ENCODE measurements at regions not wholly inside any gene's neighbourhood (a gene's known extent, or its start where the extent isn't known, plus 50 kb on each side); places are given as distances from the start of the nearest gene placed in this dataset.
A peak's percentile ranks its signal among the peaks of the same experiment; 100 is the strongest.
"Not testable (repeated sequence)": the region's sequence is repeated elsewhere in the genome, so short reads cannot be mapped to it uniquely, and the experiment has no call there.

GRCh38 chr11:33461369-33462125 is 204.4 kb downstream of the HIPK3 start:
- no peak for DNase-seq

DNA sequence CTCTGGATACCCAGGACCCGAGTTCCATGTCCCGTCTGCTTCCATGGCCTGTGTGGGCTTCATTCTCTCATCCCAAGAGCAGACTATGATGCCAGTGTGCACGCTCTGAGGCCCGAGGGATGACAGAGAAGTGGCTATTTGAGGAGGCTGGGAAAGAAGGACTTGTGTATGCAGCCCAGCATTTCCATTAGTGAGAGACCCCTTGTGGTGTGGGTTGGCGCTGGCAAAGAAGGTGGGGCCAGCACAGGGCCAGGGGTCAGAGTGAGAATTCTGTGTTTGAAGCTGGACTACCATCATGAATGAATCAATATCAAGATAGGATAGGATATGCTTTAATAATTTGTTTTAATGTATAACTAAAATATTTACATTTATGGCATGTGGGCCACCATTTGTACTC is 200.8 kb downstream of the HIPK3 start:
- DNase-seq, result no peak

- no peak for DNase-seq
These were observed 198.8 kb downstream of the HIPK3 start for GRCh38 chr11:33455867-33456463.

DNA sequence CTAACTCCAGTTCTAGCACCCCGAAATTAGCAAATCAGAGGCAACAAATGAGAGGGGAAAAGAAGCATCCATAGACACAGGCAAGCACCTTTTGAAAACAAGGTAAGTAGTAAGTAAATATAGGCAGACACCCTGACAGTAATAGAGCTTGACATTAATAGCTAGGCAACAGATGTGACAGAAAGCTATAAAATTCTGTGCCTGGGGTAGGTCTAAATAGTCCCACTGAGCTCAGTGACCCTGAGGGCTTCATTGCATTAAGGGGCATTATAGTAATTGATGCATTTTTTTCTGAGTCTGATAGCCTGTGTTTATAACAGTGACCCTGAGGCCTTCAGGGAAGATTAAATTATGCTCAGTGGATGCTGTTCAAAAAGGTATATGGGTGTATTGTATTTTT is 197.1 kb downstream of the HIPK3 start:
- no peak for DNase-seq

- peak in 1 of 3 donors; percentile 4 for DNase-seq
These were observed 195.8 kb downstream of the HIPK3 start for GRCh38 chr11:33452836-33453624.

DNA sequence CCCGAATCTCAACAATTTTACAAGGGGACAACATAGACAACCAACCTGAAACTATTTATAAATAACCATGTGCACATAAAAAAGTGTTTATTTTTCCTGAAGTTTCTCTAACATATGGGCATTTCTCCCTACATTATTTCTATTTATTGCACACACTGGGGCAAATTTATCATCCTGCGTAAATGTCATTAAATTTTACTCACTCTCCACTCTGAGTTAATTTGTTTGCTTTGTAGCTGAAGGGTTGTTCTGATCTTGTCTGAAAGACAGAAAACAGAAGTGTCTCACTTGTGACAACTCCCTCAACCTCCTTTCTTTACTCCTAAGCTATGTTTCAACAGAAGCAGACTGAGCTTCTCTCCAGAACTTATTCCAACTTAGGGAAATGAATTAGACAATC is 194.2 kb downstream of the HIPK3 start:
- no peak for DNase-seq

GRCh38 chr11:33449798-33450197 is 192.6 kb downstream of the HIPK3 start:
- DNase-seq, result no peak

- DNase-seq, result no peak
These were observed 191.4 kb downstream of the HIPK3 start for GRCh38 chr11:33448461-33449130.

- no peak for DNase-seq
These were observed 188.6 kb downstream of the HIPK3 start for GRCh38 chr11:33445761-33446161.

GRCh38 chr11:33444835-33445594 is 187.8 kb downstream of the HIPK3 start:
- DNase-seq, result no peak

DNA sequence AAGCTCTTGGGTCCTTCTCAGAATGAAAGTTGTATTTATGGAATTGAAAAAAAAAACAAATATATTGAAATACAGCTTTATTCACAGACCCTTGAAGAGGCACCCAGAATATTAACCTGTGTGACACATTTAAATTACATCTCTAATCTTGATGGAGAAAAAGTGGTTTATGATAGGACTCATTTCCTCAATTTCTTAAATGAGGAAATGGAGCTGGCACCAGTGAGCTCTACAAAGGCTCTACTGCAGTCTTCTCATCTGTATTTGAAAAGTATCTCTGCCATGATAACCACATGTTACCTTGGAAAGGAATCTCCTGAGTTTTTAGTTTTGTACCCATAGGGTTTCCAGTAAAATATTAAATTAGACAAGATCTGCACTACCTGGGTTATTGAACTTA is 186.5 kb downstream of the HIPK3 start:
- peak in 1 of 3 donors; percentile 7 for DNase-seq

DNA sequence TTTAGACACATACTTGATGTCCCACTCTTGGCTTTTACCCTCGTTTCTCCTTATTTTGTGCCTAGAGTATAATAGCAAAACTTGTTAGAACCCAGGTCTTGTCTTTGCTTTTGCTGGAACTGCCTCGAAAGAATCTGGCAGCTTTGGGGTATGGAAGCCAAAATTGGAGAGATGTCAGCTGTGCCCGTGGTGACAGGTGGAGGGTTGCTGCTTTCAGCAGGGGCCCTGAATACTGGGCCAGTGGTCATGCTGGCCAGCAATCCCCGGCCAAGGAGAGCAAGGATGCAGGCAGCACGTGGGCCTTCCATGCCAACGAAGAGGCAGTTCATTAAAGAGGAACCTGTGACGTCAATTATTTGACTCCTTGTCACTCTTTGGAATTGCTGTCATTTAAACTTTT is 181.1 kb downstream of the HIPK3 start:
- DNase-seq, result no peak

GRCh38 chr11:33437529-33437928 is 180.3 kb downstream of the HIPK3 start:
- DNase-seq, result no peak

- DNase-seq, result no peak
These were observed 178.0 kb downstream of the HIPK3 start for GRCh38 chr11:33435216-33435615.

DNA sequence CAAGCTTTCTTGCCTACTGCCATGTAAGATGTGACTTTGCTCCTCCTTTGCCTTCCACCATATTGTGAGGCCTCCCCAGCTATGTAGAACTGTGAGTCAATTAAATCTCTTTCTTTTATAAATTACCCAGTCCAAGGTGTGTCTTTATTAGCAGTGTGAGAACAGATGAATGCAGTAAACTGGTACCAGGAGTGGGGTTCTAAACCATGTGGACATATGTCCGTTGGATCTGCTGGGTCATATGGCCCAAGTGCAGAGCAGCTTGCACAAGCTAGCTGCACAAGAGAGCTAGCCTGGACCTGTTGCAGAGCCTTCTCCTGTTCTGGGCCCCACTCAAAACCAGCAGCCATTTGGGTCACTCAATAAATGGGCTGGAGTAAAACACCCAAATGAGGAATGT is 177.1 kb downstream of the HIPK3 start:
- DNase-seq, result no peak

GRCh38 chr11:33428435-33428834 is 171.3 kb downstream of the HIPK3 start:
- not testable (repeated sequence) for DNase-seq

DNA sequence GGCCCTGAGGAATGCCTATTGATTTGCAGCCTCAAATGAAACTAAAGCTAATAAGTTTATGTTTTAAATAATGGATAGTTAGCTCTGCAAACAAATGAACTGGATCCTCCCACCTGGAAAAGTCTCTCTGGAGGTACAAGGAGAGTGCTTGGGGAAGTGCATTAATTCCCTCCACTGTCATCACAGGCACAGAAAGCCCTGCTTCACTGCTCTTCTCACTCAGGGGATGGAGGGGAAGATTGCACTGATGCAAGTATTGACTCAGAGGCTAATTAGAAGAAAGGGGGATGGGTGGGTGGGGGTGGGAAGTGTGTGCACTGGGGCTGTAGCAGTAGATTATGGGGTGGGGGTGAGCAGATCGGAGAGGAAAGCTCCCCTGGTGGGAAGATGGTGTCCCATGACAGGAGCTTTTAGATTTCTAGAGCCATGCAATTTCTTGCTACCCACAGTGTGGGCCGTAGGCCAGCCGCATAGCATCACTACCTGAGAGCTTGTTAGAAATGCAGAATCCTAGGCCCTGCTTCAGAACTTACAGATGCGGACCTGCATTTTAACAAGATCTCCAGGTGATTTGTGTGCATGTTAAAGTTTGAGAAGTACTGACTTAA is 163.9 kb downstream of the HIPK3 start:
- no peak for DNase-seq

DNA sequence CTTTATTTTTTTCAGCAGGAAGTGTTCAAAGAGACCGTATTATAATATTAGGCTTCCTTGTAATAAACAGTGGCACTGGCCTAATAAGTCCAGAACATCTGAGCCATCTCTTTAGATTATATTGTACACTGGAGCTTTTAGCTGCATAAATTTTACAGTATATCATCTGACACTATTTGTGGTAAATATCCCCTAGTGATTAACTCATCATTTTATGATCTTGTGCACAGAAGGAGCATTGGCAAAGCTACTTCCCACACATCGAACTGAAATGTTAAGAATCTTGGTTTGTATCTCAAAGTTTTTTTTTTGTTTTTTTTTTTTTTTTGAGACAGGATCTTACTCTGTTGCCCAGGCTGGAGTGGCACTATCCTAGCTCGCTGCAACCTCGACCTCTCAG is 162.7 kb downstream of the HIPK3 start:
- no peak for DNase-seq

GRCh38 chr11:33417121-33417520 is 159.9 kb downstream of the HIPK3 start:
- no peak for DNase-seq

GRCh38 chr11:33413301-33413700 is 156.1 kb downstream of the HIPK3 start:
- no peak for DNase-seq

- peak in 2 of 3 donors; percentile 21 for DNase-seq
These were observed 155.1 kb downstream of the HIPK3 start for GRCh38 chr11:33412241-33412640.

DNA sequence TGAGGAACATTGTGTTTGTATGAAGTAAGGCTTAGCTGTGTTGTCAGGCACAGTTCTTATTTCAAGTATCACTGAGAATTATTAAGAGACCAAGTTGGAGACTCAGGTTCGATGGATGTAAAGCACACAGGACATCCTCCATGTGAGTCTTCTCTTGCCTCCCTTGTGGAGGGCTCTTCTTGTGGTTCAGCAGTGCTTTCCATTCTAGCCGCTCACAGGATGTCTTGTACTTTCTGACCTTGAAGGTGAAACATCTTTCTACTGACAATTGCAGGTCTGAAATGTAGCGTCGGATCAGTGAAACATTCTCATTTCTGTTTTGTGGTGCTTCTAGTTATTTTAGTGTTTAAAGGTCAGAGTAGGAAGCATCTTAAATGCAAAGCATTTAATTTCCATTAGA is 154.6 kb downstream of the HIPK3 start:
- DNase-seq, result no peak

All from suppressor macrophage treated with lipopolysaccharide for 1 hour (primary cell).